CD14-positive monocyte (primary cell): ENCODE measurements at regions not wholly inside any gene's neighbourhood (a gene's known extent, or its start where the extent isn't known, plus 50 kb on each side); places are given as distances from the start of the nearest gene placed in this dataset.

Source experiments
- DNase-seq, 3 donors: peaks; one replicate each; pipeline ENCODE4 v3.0.0-alpha.2; 2011 to 2022
- H2AFZ ChIP-seq: 2 replicates; pipeline ENCODE4 v1.6.0; 2012; ENCODE audit warnings: mild to moderate bottlenecking, low read depth, low read length, inconsistent platforms; ENCODE audit not compliant: insufficient read depth, poor library complexity, severe bottlenecking
- H3K27ac ChIP-seq, 2 donors: 1 replicate in 1 of 2; 2 replicates in 1 of 2; pipeline ENCODE4 v1.5.1; 2012 to 2013; ENCODE audit warnings: low read length in 2 of 2, control low read depth in 1 of 2, inconsistent platforms in 1 of 2, low read depth in 1 of 2, mild to moderate bottlenecking in 1 of 2
- H3K27me3 ChIP-seq, 2 donors: one replicate each; pipeline versions ENCODE4 v1.6.0 to v1.6.1; 2011 to 2013; ENCODE audit warnings: low read length in 2 of 2; ENCODE audit not compliant: control insufficient read depth in 2 of 2, insufficient read depth in 2 of 2
- H3K36me3 ChIP-seq, 2 donors: replicated peaks in 1 of 2; 1 replicate in 1 of 2; 2 replicates in 1 of 2; pipeline versions ENCODE4 v1.5.1 to v1.6.1; 2012 to 2013; ENCODE audit warnings: low read length in 2 of 2, control low read depth in 1 of 2, inconsistent platforms in 1 of 2, mild to moderate bottlenecking in 1 of 2; ENCODE audit not compliant: insufficient read depth in 2 of 2, control insufficient read depth in 1 of 2
- H3K4me1 ChIP-seq, 2 donors: 1 replicate in 1 of 2; 2 replicates in 1 of 2; pipeline versions ENCODE4 v1.5.1 to v1.6.1; 2012 to 2013; ENCODE audit warnings: low read length in 2 of 2, control low read depth in 1 of 2, inconsistent platforms in 1 of 2, mild to moderate bottlenecking in 1 of 2, moderate library complexity in 1 of 2; ENCODE audit not compliant: insufficient read depth in 2 of 2, control insufficient read depth in 1 of 2
- H3K4me2 ChIP-seq: replicated peaks from 2 replicates; pipeline ENCODE3; 2012; ENCODE audit warnings: low read length, moderate library complexity, mild to moderate bottlenecking; ENCODE audit not compliant: poor library complexity, severe bottlenecking; ENCODE audit errors: extremely low read depth
- H3K4me3 ChIP-seq, 3 experiments: fragments of 200-600 bp in 1 of 3; sonication (generic) in 1 of 3; replicated peaks in 1 of 3; 1 replicate in 2 of 3; 2 replicates in 1 of 3; pipeline ENCODE4 v1.5.1; 2011 to 2013; ENCODE audit warnings: low read length in 3 of 3, mild to moderate bottlenecking in 3 of 3, control low read depth in 2 of 3, low read depth in 2 of 3, inconsistent platforms in 1 of 3, moderate library complexity in 1 of 3
- H3K79me2 ChIP-seq: 2 replicates; pipeline ENCODE4 v1.6.0; 2012; ENCODE audit warnings: mild to moderate bottlenecking, control low read depth, inconsistent platforms, low read length, moderate library complexity; ENCODE audit not compliant: insufficient read depth
- H3K9ac ChIP-seq: 2 replicates; pipeline ENCODE4 v1.6.0; 2017; ENCODE audit warnings: low read length, mild to moderate bottlenecking; ENCODE audit not compliant: insufficient read depth, poor library complexity, severe bottlenecking
- H3K9me3 ChIP-seq, 2 donors: replicated peaks in 1 of 2; 1 replicate in 1 of 2; 2 replicates in 1 of 2; pipeline versions ENCODE4 v1.5.1 to v1.6.1; 2012 to 2013; ENCODE audit warnings: low read length in 2 of 2, control low read depth in 1 of 2; ENCODE audit not compliant: control insufficient read depth in 1 of 2, insufficient read depth in 1 of 2
- H4K20me1 ChIP-seq: 2 replicates; pipeline ENCODE4 v1.6.0; 2012; ENCODE audit warnings: mild to moderate bottlenecking, low read length, control low read depth, moderate library complexity; ENCODE audit not compliant: insufficient read depth
- H3K27ac Mint-ChIP-seq, 7 donors: one replicate each; pipeline ENCODE4 v1.8.0; 2020; ENCODE audit warnings: mild to moderate bottlenecking in 7 of 7, mixed read lengths in 7 of 7, moderate library complexity in 6 of 7, inconsistent platforms in 2 of 7
- H3K27me3 Mint-ChIP-seq, 3 donors: one replicate each; pipeline ENCODE4 v1.8.0; 2021 to 2022; ENCODE audit warnings: low read depth in 3 of 3, mild to moderate bottlenecking in 3 of 3, mixed read lengths in 3 of 3, moderate library complexity in 3 of 3, inconsistent platforms in 1 of 3
- H3K36me3 Mint-ChIP-seq, 2 donors: one replicate each; pipeline ENCODE4 v1.8.0; 2020; ENCODE audit warnings: mixed read lengths in 2 of 2, inconsistent platforms in 1 of 2, mild to moderate bottlenecking in 1 of 2
- H3K4me1 Mint-ChIP-seq: one replicate; pipeline ENCODE4 v1.8.0; 2020; ENCODE audit warnings: mild to moderate bottlenecking, mixed read lengths
- H3K4me3 Mint-ChIP-seq, 2 donors: one replicate each; pipeline ENCODE4 v1.8.0; 2020; ENCODE audit warnings: mild to moderate bottlenecking in 2 of 2, mixed read lengths in 2 of 2, moderate library complexity in 1 of 2
- H3K9me3 Mint-ChIP-seq, 7 donors: one replicate each; pipeline ENCODE4 v1.8.0; 2020 to 2022; ENCODE audit warnings: mixed read lengths in 7 of 7, mild to moderate bottlenecking in 6 of 7, moderate library complexity in 6 of 7, inconsistent platforms in 2 of 7
- WGBS: methylation state at CpG from one replicate; pipeline ENCODE4 v1.1.5; 2013; ENCODE audit warnings: missing lambda C conversion rate; ENCODE audit not compliant: insufficient coverage; 5-methylcytosine and 5-hydroxymethylcytosine counted together
- intact Hi-C, 2 donors: fragments of 100-400 bp; cut with micrococcal nuclease; formaldehyde crosslinking; loops; one replicate each; pipeline versions ENCODE4 v1.15.0 to v1.15.1; 2023
- TF ChIP-seq, protein P1 (sequence below): fragments of 200-600 bp; IDR thresholded peaks from one replicate; pipeline ENCODE4 v1.8.0; 2022; ENCODE audit warnings: antibody characterized with exemption, mild to moderate bottlenecking

GRCh38 chr5:125041798-125042197 is 295.4 kb upstream of the ZNF608 start:
- Mint-ChIP-seq H3K4me3 (no peak overlapping the region), H3K4me1 (no peaks in the 10 kb centered on the region), H3K27ac (no peak overlapping the region), H3K36me3 (no peaks in the 10 kb centered on the region), H3K27me3 (peaks cover 0 to 7% (median 0%) of the 10 kb centered on the region in 3 donors), H3K9me3 (peaks cover 0 to 7% (median 0%) of the 10 kb centered on the region in 7 donors)
- Histone ChIP-seq H4K20me1 (no peaks in the 10 kb centered on the region), H3K36me3 (no peaks in the 10 kb centered on the region), H3K9me3 (no peaks in the 10 kb centered on the region), H3K4me2 (no peak overlapping the region), H3K27ac (no peak overlapping the region), H3K9ac (no peak overlapping the region), H3K79me2 (no peaks in the 10 kb centered on the region), H3K27me3 (no peaks in the 10 kb centered on the region), H2AFZ (no peak overlapping the region), H3K4me1 (no peaks in the 10 kb centered on the region), H3K4me3 (no peak overlapping the region)
- no peak for DNase-seq
- intact Hi-C loops = no loop called here
- TF ChIP-seq, protein P1, sequence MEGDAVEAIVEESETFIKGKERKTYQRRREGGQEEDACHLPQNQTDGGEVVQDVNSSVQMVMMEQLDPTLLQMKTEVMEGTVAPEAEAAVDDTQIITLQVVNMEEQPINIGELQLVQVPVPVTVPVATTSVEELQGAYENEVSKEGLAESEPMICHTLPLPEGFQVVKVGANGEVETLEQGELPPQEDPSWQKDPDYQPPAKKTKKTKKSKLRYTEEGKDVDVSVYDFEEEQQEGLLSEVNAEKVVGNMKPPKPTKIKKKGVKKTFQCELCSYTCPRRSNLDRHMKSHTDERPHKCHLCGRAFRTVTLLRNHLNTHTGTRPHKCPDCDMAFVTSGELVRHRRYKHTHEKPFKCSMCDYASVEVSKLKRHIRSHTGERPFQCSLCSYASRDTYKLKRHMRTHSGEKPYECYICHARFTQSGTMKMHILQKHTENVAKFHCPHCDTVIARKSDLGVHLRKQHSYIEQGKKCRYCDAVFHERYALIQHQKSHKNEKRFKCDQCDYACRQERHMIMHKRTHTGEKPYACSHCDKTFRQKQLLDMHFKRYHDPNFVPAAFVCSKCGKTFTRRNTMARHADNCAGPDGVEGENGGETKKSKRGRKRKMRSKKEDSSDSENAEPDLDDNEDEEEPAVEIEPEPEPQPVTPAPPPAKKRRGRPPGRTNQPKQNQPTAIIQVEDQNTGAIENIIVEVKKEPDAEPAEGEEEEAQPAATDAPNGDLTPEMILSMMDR = no peak
- WGBS = 20% methylated on average over 1 of the region's 2 CpGs

DNA sequence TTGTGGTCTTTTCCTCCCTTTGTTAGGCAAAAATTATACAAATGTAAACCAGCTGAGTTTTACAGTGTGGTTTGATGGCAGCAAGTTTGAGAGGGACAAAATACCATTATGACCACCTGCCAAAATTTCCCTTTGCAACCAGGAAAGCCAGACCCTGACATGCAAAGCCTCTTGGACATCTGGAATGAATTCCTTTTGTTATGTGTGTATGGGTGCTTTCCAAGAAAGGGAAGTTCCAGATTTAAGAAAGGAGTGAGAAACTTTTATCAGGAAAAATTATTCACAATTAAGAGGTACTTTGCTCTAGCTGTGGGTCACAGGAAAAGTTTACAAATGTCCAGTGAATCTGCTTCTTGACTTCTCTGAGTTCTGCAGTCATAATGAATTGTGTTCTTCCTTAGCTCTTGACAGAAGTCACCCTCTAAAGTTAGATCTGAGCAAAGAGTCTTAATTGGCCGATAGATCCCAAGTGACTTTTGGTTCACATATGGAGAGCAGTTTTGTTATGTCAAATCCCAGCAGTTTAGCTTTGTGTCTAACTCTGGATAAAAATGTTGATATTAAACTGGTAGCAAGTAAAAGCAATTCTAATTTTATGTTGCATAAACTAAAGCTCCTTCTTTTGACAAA is 295.9 kb upstream of the ZNF608 start:
- no peaks in the 10 kb centered on the region for H3K4me1 ChIP-seq
- Mint-ChIP-seq H3K4me3 (no peak overlapping the region), H3K27ac (no peak overlapping the region), H3K36me3 (no peaks in the 10 kb centered on the region), H3K9me3 (peaks cover 0 to 7% (median 0%) of the 10 kb centered on the region in 7 donors), H3K4me1 (no peaks in the 10 kb centered on the region), H3K27me3 (peaks cover 0 to 7% (median 0%) of the 10 kb centered on the region in 3 donors)
- no peak overlapping the region for H3K27ac ChIP-seq
- DNase-seq = no peak
- no peaks in the 10 kb centered on the region for H3K36me3 ChIP-seq
- TF ChIP-seq, protein P1 = no peak
- no peaks in the 10 kb centered on the region for H3K9me3 ChIP-seq
- no CpG with 5 or more reads among the region's 1 CpG for WGBS
- no peaks in the 10 kb centered on the region for H4K20me1 ChIP-seq
- H3K27me3 ChIP-seq = no peaks in the 10 kb centered on the region
- no peak overlapping the region for H3K4me2 ChIP-seq
- no peak overlapping the region for H3K4me3 ChIP-seq
- H3K79me2 ChIP-seq = no peaks in the 10 kb centered on the region
- intact Hi-C loops = no loop called here
- H3K9ac ChIP-seq = no peak overlapping the region
- no peak overlapping the region for H2AFZ ChIP-seq
